K562 (cell line): ENCODE measurements at regions not wholly inside any gene's neighbourhood (a gene's known extent, or its start where the extent isn't known, plus 50 kb on each side); places are given as distances from the start of the nearest gene placed in this dataset.
A peak's percentile ranks its signal among the peaks of the same experiment; 100 is the strongest.

Experiments
- ATF7 ChIP-seq: fragments of 450-650 bp; IDR thresholded peaks from 2 replicates; pipeline ENCODE4 v1.7.1; 2014; ENCODE audit warnings: mild to moderate bottlenecking, moderate library complexity
- BCOR ChIP-seq: fragments of 450-650 bp; IDR thresholded peaks from 2 replicates; pipeline ENCODE4 v1.6.1; 2016
- C11orf30 ChIP-seq: fragments of 450-650 bp; IDR thresholded peaks from 2 replicates; pipeline ENCODE4 v1.6.1; 2016; ENCODE audit warnings: low read depth, mild to moderate bottlenecking
- CEBPG ChIP-seq, 3 experiments: fragments of 200-800 bp in 1 of 3; sonication (Bioruptor generic) in 1 of 3; sonication (generic) in 1 of 3; formaldehyde crosslinking in 1 of 3; IDR thresholded peaks in 2 of 3; conservative IDR thresholded peaks in 1 of 3; 2 replicates each; pipeline versions ENCODE4 v1.6.1 to v1.8.0; 2016 to 2022; ENCODE audit warnings: missing compliant biosample characterization in 2 of 3, missing genetic modification characterization in 2 of 3, mild to moderate bottlenecking in 1 of 3, missing genetic modification reagents in 1 of 3
- MAFF ChIP-seq: IDR thresholded peaks from 2 replicates; pipeline ENCODE4 v1.6.1; 2012; ENCODE audit warnings: low read length, improper control_type of control experiment
- MAFK ChIP-seq: IDR thresholded peaks from 2 replicates; pipeline ENCODE4 v1.6.1; 2011; ENCODE audit warnings: low read length, improper control_type of control experiment
- MEF2A ChIP-seq: IDR thresholded peaks from 2 replicates; pipeline ENCODE4 v1.6.1; 2011; ENCODE audit warnings: low read depth, mild to moderate bottlenecking, low read length, moderate library complexity; ENCODE audit not compliant: control insufficient read depth
- ZC3H11A ChIP-seq: IDR thresholded peaks from 2 replicates; pipeline ENCODE4 v1.6.1; 2012; ENCODE audit warnings: low read depth, low read length, improper control_type of control experiment
- ZNF143 ChIP-seq: sonication (generic); formaldehyde crosslinking; IDR thresholded peaks from 2 replicates; pipeline ENCODE4 v1.9.0; 2022; ENCODE audit warnings: mild to moderate bottlenecking, missing genetic modification reagents
- ZNF436 ChIP-seq: fragments of 250-450, 450-650 bp; sonication (Bioruptor Pico); formaldehyde crosslinking; IDR thresholded peaks from 2 replicates; pipeline ENCODE4 v1.7.0; 2020; ENCODE audit warnings: mild to moderate bottlenecking
- TF ChIP-seq, protein P1 (sequence below): fragments of 450-650 bp; IDR thresholded peaks from 2 replicates; pipeline ENCODE4 v1.6.1; 2016
- TF ChIP-seq, protein P2 (sequence below): sonication (generic); formaldehyde crosslinking; IDR thresholded peaks from 2 replicates; pipeline ENCODE4 v1.8.1; 2022; ENCODE audit warnings: missing genetic modification reagents
- TF ChIP-seq, protein P3 (sequence below): fragments of 200-600 bp; sonication (generic); IDR thresholded peaks from one replicate; pipeline ENCODE4 v1.6.1; 2012; ENCODE audit warnings: mild to moderate bottlenecking, low read depth, low read length, inconsistent platforms
- TF ChIP-seq, protein P4 (sequence below), 2 experiments: fragments of 450-650 bp in 1 of 2; sonication (generic) in 1 of 2; formaldehyde crosslinking in 1 of 2; IDR thresholded peaks in 1 of 2; conservative IDR thresholded peaks in 1 of 2; 2 replicates each; pipeline versions ENCODE4 v1.6.1 to v1.8.1; 2016 to 2023; ENCODE audit warnings: mild to moderate bottlenecking in 2 of 2, moderate library complexity in 2 of 2, inconsistent platforms in 1 of 2, missing genetic modification reagents in 1 of 2

DNA sequence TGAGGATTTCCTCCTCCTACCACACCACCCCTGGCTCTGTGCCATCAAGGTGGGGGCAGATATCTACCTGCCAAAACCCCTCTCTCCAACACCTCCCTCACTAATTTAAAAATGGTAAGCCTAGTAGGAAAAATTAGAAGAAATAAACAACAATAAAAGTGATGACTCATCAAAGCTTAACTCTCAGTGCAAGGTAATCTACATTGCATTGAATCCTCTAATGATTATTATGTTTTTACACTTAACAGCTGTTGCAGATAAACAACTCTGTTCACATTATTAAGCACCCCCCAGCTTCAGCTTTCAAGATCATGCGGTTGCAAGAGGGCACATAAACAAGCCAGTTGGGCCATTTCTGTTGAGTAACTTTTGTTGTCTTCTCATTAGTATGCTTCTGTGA is 396.1 kb upstream of the ATP11B start (continued):
- TF ChIP-seq, protein P1, sequence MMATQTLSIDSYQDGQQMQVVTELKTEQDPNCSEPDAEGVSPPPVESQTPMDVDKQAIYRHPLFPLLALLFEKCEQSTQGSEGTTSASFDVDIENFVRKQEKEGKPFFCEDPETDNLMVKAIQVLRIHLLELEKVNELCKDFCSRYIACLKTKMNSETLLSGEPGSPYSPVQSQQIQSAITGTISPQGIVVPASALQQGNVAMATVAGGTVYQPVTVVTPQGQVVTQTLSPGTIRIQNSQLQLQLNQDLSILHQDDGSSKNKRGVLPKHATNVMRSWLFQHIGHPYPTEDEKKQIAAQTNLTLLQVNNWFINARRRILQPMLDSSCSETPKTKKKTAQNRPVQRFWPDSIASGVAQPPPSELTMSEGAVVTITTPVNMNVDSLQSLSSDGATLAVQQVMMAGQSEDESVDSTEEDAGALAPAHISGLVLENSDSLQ = no peak
- no peak for TF ChIP-seq CEBPG (CRISPR knock-in tag; IDR thresholded peaks at IDR 0.05)
- TF ChIP-seq CEBPG (tag; conservative IDR thresholded peaks at IDR 0.05 in 1 of 2, IDR thresholded peaks at IDR 0.05 in 1 of 2) = no peak
- TF ChIP-seq, protein P2, sequence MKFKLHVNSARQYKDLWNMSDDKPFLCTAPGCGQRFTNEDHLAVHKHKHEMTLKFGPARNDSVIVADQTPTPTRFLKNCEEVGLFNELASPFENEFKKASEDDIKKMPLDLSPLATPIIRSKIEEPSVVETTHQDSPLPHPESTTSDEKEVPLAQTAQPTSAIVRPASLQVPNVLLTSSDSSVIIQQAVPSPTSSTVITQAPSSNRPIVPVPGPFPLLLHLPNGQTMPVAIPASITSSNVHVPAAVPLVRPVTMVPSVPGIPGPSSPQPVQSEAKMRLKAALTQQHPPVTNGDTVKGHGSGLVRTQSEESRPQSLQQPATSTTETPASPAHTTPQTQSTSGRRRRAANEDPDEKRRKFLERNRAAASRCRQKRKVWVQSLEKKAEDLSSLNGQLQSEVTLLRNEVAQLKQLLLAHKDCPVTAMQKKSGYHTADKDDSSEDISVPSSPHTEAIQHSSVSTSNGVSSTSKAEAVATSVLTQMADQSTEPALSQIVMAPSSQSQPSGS (CRISPR knock-in tag) = no peak
- TF ChIP-seq, protein P3, sequence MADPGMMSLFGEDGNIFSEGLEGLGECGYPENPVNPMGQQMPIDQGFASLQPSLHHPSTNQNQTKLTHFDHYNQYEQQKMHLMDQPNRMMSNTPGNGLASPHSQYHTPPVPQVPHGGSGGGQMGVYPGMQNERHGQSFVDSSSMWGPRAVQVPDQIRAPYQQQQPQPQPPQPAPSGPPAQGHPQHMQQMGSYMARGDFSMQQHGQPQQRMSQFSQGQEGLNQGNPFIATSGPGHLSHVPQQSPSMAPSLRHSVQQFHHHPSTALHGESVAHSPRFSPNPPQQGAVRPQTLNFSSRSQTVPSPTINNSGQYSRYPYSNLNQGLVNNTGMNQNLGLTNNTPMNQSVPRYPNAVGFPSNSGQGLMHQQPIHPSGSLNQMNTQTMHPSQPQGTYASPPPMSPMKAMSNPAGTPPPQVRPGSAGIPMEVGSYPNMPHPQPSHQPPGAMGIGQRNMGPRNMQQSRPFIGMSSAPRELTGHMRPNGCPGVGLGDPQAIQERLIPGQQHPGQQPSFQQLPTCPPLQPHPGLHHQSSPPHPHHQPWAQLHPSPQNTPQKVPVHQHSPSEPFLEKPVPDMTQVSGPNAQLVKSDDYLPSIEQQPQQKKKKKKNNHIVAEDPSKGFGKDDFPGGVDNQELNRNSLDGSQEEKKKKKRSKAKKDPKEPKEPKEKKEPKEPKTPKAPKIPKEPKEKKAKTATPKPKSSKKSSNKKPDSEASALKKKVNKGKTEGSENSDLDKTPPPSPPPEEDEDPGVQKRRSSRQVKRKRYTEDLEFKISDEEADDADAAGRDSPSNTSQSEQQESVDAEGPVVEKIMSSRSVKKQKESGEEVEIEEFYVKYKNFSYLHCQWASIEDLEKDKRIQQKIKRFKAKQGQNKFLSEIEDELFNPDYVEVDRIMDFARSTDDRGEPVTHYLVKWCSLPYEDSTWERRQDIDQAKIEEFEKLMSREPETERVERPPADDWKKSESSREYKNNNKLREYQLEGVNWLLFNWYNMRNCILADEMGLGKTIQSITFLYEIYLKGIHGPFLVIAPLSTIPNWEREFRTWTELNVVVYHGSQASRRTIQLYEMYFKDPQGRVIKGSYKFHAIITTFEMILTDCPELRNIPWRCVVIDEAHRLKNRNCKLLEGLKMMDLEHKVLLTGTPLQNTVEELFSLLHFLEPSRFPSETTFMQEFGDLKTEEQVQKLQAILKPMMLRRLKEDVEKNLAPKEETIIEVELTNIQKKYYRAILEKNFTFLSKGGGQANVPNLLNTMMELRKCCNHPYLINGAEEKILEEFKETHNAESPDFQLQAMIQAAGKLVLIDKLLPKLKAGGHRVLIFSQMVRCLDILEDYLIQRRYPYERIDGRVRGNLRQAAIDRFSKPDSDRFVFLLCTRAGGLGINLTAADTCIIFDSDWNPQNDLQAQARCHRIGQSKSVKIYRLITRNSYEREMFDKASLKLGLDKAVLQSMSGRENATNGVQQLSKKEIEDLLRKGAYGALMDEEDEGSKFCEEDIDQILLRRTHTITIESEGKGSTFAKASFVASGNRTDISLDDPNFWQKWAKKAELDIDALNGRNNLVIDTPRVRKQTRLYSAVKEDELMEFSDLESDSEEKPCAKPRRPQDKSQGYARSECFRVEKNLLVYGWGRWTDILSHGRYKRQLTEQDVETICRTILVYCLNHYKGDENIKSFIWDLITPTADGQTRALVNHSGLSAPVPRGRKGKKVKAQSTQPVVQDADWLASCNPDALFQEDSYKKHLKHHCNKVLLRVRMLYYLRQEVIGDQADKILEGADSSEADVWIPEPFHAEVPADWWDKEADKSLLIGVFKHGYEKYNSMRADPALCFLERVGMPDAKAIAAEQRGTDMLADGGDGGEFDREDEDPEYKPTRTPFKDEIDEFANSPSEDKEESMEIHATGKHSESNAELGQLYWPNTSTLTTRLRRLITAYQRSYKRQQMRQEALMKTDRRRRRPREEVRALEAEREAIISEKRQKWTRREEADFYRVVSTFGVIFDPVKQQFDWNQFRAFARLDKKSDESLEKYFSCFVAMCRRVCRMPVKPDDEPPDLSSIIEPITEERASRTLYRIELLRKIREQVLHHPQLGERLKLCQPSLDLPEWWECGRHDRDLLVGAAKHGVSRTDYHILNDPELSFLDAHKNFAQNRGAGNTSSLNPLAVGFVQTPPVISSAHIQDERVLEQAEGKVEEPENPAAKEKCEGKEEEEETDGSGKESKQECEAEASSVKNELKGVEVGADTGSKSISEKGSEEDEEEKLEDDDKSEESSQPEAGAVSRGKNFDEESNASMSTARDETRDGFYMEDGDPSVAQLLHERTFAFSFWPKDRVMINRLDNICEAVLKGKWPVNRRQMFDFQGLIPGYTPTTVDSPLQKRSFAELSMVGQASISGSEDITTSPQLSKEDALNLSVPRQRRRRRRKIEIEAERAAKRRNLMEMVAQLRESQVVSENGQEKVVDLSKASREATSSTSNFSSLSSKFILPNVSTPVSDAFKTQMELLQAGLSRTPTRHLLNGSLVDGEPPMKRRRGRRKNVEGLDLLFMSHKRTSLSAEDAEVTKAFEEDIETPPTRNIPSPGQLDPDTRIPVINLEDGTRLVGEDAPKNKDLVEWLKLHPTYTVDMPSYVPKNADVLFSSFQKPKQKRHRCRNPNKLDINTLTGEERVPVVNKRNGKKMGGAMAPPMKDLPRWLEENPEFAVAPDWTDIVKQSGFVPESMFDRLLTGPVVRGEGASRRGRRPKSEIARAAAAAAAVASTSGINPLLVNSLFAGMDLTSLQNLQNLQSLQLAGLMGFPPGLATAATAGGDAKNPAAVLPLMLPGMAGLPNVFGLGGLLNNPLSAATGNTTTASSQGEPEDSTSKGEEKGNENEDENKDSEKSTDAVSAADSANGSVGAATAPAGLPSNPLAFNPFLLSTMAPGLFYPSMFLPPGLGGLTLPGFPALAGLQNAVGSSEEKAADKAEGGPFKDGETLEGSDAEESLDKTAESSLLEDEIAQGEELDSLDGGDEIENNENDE = no peak
- TF ChIP-seq, protein P4, sequence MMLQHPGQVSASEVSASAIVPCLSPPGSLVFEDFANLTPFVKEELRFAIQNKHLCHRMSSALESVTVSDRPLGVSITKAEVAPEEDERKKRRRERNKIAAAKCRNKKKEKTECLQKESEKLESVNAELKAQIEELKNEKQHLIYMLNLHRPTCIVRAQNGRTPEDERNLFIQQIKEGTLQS (IDR thresholded peaks at IDR 0.05) = peak; percentile 72
- TF ChIP-seq, protein P4 (CRISPR knock-in tag; conservative IDR thresholded peaks at IDR 0.05) = no peak
- no peak for TF ChIP-seq MEF2A
- peak; percentile 96 for TF ChIP-seq MAFF
- TF ChIP-seq BCOR = no peak
- no peak for TF ChIP-seq ZC3H11A
- no peak for TF ChIP-seq ZNF143 (CRISPR knock-in tag)
- TF ChIP-seq MAFK = peak; percentile 98
- no peak for TF ChIP-seq ZNF436 (CRISPR knock-in tag)
- no peak for TF ChIP-seq ATF7
- peak; percentile 94 for TF ChIP-seq C11orf30
